ENCODE measurements at regions not wholly inside any gene's neighbourhood (a gene's known extent, or its start where the extent isn't known, plus 50 kb on each side); places are given as distances from the start of the nearest gene placed in this dataset.

GRCh38 chr2:104118889-104119288, 735.0 kb upstream of the POU3F3 start:
- TF ChIP-seq CTCF (IDR thresholded peaks at IDR 0.05) (no peak), ZFX (IDR thresholded peaks at IDR 0.05; ENCODE audit: borderline replicate concordance) (no peak)

Measured in 22Rv1 (cell line).